Activated CD8-positive, alpha-beta memory T cell treated with anti-CD3 and anti-CD28 coated beads, Interleukin-2, amount 50 U/mL, for 48 hours (primary cell): ENCODE measurements at regions not wholly inside any gene's neighbourhood (a gene's known extent, or its start where the extent isn't known, plus 50 kb on each side); places are given as distances from the start of the nearest gene placed in this dataset.

ENCODE experiments used
- DNase-seq: peaks from one replicate; pipeline ENCODE4 v3.0.0-alpha.2; 2020

- peak; percentile 28 for DNase-seq
Measured at GRCh38 chr11:134638796-134639430, 226.9 kb upstream of the B3GAT1 start.

GRCh38 chr11:134637091-134638015 lies 225.3 kb upstream of the B3GAT1 start:
- peak; percentile 8 for DNase-seq

- DNase-seq = peak; percentile 35
Measured at GRCh38 chr11:134636071-134636470, 224.0 kb upstream of the B3GAT1 start.

- DNase-seq = peak; percentile 6
Measured at GRCh38 chr11:134634897-134635831, 223.1 kb upstream of the B3GAT1 start.

GRCh38 chr11:134633276-134633675 lies 221.2 kb upstream of the B3GAT1 start:
- peak; percentile 17 for DNase-seq

GRCh38 chr11:134632347-134633119 lies 220.5 kb upstream of the B3GAT1 start:
- peak; percentile 25 for DNase-seq

GRCh38 chr11:134630861-134631260 lies 218.8 kb upstream of the B3GAT1 start:
- peak; percentile 17 for DNase-seq

- DNase-seq = no peak
Measured at GRCh38 chr11:134628426-134628825, 216.4 kb upstream of the B3GAT1 start.

GRCh38 chr11:134626032-134626431 lies 214.0 kb upstream of the B3GAT1 start:
- DNase-seq = peak; percentile 12

- peak; percentile 25 for DNase-seq
Measured at GRCh38 chr11:134625631-134626030, 213.6 kb upstream of the B3GAT1 start.

GRCh38 chr11:134625151-134625550 lies 213.1 kb upstream of the B3GAT1 start:
- no peak for DNase-seq

GRCh38 chr11:134624166-134624920 lies 212.3 kb upstream of the B3GAT1 start:
- DNase-seq = no peak

GRCh38 chr11:134623711-134624110 lies 211.7 kb upstream of the B3GAT1 start:
- DNase-seq = no peak

GRCh38 chr11:134622458-134622857 lies 210.4 kb upstream of the B3GAT1 start:
- no peak for DNase-seq

GRCh38 chr11:134617360-134617759 lies 205.3 kb upstream of the B3GAT1 start:
- DNase-seq = no peak

- DNase-seq = no peak
Measured at GRCh38 chr11:134616038-134616437, 204.0 kb upstream of the B3GAT1 start.

GRCh38 chr11:134615041-134615615 lies 203.1 kb upstream of the B3GAT1 start:
- no peak for DNase-seq

- no peak for DNase-seq
Measured at GRCh38 chr11:134614141-134614540, 202.1 kb upstream of the B3GAT1 start.

GRCh38 chr11:134613646-134614045 lies 201.6 kb upstream of the B3GAT1 start:
- DNase-seq = no peak

GRCh38 chr11:134612140-134613030 lies 200.3 kb upstream of the B3GAT1 start:
- DNase-seq = no peak
